B cell (primary cell): ENCODE measurements at regions not wholly inside any gene's neighbourhood (a gene's known extent, or its start where the extent isn't known, plus 50 kb on each side); places are given as distances from the start of the nearest gene placed in this dataset.

Source experiments
- ATAC-seq: fragments of 200-7000 bp; cut with Tn5 transposase; one replicate; pipeline ENCODE4 v1.10.0; 2021; ENCODE audit warnings: low read depth, mild to moderate bottlenecking, moderate number of reproducible peaks, moderate library complexity
- CTCF ChIA-PET: fragments of 350-600 bp; sonication (Branson Sonifier 250); formaldehyde crosslinking; loops from one replicate; lab custom pipeline; 2021; ENCODE audit warnings: antibody characterized with exemption, inconsistent platforms; lab: Charles Lee
- POLR2A ChIA-PET: fragments of 350-600 bp; sonication (Branson Sonifier 250); formaldehyde crosslinking; loops from one replicate; lab custom pipeline; 2021; ENCODE audit warnings: antibody characterized with exemption; lab: Charles Lee
- DNase-seq: peaks from one replicate; pipeline ENCODE4 v3.0.0; 2013
- H2AFZ ChIP-seq: 2 replicates; pipeline ENCODE4 v1.6.1; 2012; ENCODE audit warnings: mild to moderate bottlenecking, low read depth, low read length; ENCODE audit not compliant: insufficient read depth, poor library complexity, severe bottlenecking
- H3K27ac ChIP-seq, 2 donors: 1 replicate in 1 of 2; 2 replicates in 1 of 2; pipeline ENCODE4 v1.5.1; 2012 to 2013; ENCODE audit warnings: low read length in 2 of 2, mild to moderate bottlenecking in 2 of 2, moderate library complexity in 1 of 2
- H3K27me3 ChIP-seq, 4 experiments: fragments of 200-600 bp in 1 of 4; sonication (generic) in 1 of 4; replicated peaks in 1 of 4; 1 replicate in 2 of 4; 2 replicates in 2 of 4; pipeline versions ENCODE4 v1.6.1 to v1.7.0; 2013 to 2016; ENCODE audit warnings: low read length in 3 of 4, mild to moderate bottlenecking in 2 of 4, mixed read lengths in 1 of 4, moderate library complexity in 1 of 4; ENCODE audit not compliant: insufficient read depth in 4 of 4, control insufficient read depth in 3 of 4; ENCODE audit errors: control extremely low read depth in 1 of 4
- H3K36me3 ChIP-seq, 2 experiments: replicated peaks in 1 of 2; 1 replicate in 1 of 2; 2 replicates in 1 of 2; pipeline versions ENCODE4 v1.6.1 to v1.7.1; 2013; ENCODE audit warnings: low read length in 1 of 2; ENCODE audit not compliant: insufficient read depth in 2 of 2, control insufficient read depth in 1 of 2; ENCODE audit errors: control extremely low read depth in 1 of 2, extremely low read depth in 1 of 2
- H3K4me1 ChIP-seq, 2 donors: fragments of 200-600 bp in 1 of 2; sonication (generic) in 1 of 2; 1 replicate in 1 of 2; 2 replicates in 1 of 2; pipeline versions ENCODE4 v1.5.1 to v1.6.1; 2013 to 2017; ENCODE audit warnings: low read length in 2 of 2; ENCODE audit not compliant: control insufficient read depth in 2 of 2, insufficient read depth in 2 of 2
- H3K4me2 ChIP-seq: replicated peaks from 2 replicates; pipeline ENCODE3; 2012; ENCODE audit warnings: mild to moderate bottlenecking, low read depth, low read length; ENCODE audit not compliant: poor library complexity, severe bottlenecking
- H3K4me3 ChIP-seq, 5 experiments: fragments of 200-600 bp in 1 of 5; sonication (generic) in 1 of 5; 1 replicate in 3 of 5; 2 replicates in 2 of 5; pipeline versions ENCODE4 v1.5.1 to v1.7.0; 2011 to 2016; ENCODE audit warnings: low read length in 4 of 5, mild to moderate bottlenecking in 4 of 5, low read depth in 2 of 5, control low read depth in 1 of 5, moderate library complexity in 1 of 5; ENCODE audit not compliant: insufficient read depth in 1 of 5; ENCODE audit errors: control extremely low read depth in 1 of 5, extremely low read depth in 1 of 5
- H3K79me2 ChIP-seq: fragments of 200-600 bp; sonication (generic); one replicate; pipeline ENCODE4 v1.6.0; 2016; ENCODE audit warnings: low read length; ENCODE audit not compliant: control insufficient read depth, insufficient read depth
- H3K9ac ChIP-seq: fragments of 200-600 bp; sonication (generic); 2 replicates; pipeline ENCODE4 v1.6.1; 2017; ENCODE audit warnings: mild to moderate bottlenecking, low read length, moderate library complexity
- H3K9me3 ChIP-seq, 3 donors: one replicate each; pipeline versions ENCODE4 v1.6.1 to v1.7.1; 2013; ENCODE audit warnings: low read length in 2 of 3; ENCODE audit not compliant: control insufficient read depth in 2 of 3, insufficient read depth in 1 of 3; ENCODE audit errors: control extremely low read depth in 1 of 3
- H4K20me1 ChIP-seq: 2 replicates; pipeline ENCODE4 v1.6.0; 2012; ENCODE audit warnings: mild to moderate bottlenecking, low read length; ENCODE audit not compliant: insufficient read depth, control insufficient read depth, poor library complexity, severe bottlenecking
- H3K27ac Mint-ChIP-seq: one replicate; pipeline ENCODE4 v1.8.0; 2021; ENCODE audit warnings: mixed read lengths
- H3K27me3 Mint-ChIP-seq: one replicate; pipeline ENCODE4 v1.8.0; 2021; ENCODE audit warnings: mixed read lengths
- H3K4me1 Mint-ChIP-seq: one replicate; pipeline ENCODE4 v1.8.0; 2021; ENCODE audit warnings: mixed read lengths
- H3K4me3 Mint-ChIP-seq: one replicate; pipeline ENCODE4 v1.8.0; 2021; ENCODE audit warnings: mixed read lengths
- H3K9me3 Mint-ChIP-seq: one replicate; pipeline ENCODE4 v1.8.0; 2022; ENCODE audit warnings: mixed read lengths; ENCODE audit not compliant: insufficient read depth
- EZH2 ChIP-seq: IDR thresholded peaks from 2 replicates; pipeline ENCODE4 v1.6.1; 2012; ENCODE audit warnings: borderline replicate concordance, low read depth, mild to moderate bottlenecking, moderate library complexity, low read length; ENCODE audit not compliant: insufficient read depth, poor library complexity, severe bottlenecking
- WGBS: methylation state at CpG from one replicate; pipeline ENCODE4 v1.1.5; 2013; ENCODE audit warnings: missing lambda C conversion rate; ENCODE audit not compliant: insufficient coverage; 5-methylcytosine and 5-hydroxymethylcytosine counted together
- intact Hi-C: fragments of 100-400 bp; cut with micrococcal nuclease; formaldehyde crosslinking; loops from one replicate; pipeline ENCODE4 v1.10.0; 2022
- TF ChIP-seq, protein P1 (sequence below): fragments of 200-600 bp; IDR thresholded peaks from one replicate; pipeline ENCODE4 v1.8.0; 2022; ENCODE audit warnings: antibody characterized with exemption, mild to moderate bottlenecking

DNA sequence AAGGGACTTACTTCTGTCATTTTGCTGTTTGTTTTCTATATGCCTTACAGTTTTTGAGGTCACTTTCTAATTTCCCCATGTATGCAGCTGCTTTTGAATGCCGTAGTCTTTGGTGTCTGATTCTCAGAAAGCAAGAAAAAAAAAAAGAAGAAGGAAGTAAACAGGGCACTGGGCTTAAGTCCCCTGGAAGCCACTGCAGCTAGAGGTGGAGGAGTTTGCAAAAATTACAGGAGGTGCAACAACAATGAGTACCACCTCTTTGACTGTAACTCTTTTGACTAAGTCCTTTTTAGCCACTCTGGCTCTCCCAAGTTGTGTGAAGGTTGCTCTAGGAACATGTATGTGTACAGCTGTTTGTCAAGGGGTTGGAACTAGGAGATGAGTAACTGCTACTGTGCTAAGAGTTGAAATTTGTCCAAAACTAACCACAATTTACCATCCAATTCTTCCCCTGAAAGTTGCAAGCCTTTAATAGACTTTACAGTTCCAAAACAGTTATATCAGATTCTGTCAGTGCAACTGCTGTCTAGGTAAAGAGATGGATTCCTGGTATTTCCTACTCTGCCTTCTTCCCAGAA is 588.0 kb upstream of the LRRN3 start:
- H3K4me1 ChIP-seq = no peaks in the 10 kb centered on the region
- no peaks in the 10 kb centered on the region for H3K79me2 ChIP-seq
- Mint-ChIP-seq H3K9me3 (no peaks in the 10 kb centered on the region), H3K27me3 (no peaks in the 10 kb centered on the region), H3K4me3 (no peak overlapping the region), H3K27ac (no peak overlapping the region), H3K4me1 (no peaks in the 10 kb centered on the region)
- H3K9ac ChIP-seq = no peak overlapping the region
- no peaks in the 10 kb centered on the region for H3K36me3 ChIP-seq
- intact Hi-C loops = no loop called here
- POLR2A ChIA-PET = no interaction called here
- no peaks in the 10 kb centered on the region for H3K27me3 ChIP-seq
- ATAC-seq = no peak
- no peaks in the 10 kb centered on the region for H3K9me3 ChIP-seq
- H4K20me1 ChIP-seq = no peaks in the 10 kb centered on the region
- no peak for DNase-seq
- TF ChIP-seq, protein P1, sequence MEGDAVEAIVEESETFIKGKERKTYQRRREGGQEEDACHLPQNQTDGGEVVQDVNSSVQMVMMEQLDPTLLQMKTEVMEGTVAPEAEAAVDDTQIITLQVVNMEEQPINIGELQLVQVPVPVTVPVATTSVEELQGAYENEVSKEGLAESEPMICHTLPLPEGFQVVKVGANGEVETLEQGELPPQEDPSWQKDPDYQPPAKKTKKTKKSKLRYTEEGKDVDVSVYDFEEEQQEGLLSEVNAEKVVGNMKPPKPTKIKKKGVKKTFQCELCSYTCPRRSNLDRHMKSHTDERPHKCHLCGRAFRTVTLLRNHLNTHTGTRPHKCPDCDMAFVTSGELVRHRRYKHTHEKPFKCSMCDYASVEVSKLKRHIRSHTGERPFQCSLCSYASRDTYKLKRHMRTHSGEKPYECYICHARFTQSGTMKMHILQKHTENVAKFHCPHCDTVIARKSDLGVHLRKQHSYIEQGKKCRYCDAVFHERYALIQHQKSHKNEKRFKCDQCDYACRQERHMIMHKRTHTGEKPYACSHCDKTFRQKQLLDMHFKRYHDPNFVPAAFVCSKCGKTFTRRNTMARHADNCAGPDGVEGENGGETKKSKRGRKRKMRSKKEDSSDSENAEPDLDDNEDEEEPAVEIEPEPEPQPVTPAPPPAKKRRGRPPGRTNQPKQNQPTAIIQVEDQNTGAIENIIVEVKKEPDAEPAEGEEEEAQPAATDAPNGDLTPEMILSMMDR = no peak
- TF ChIP-seq EZH2 = no peak
- H3K4me2 ChIP-seq = no peak overlapping the region
- no CpG with 5 or more reads among the region's 1 CpG for WGBS
- no peak overlapping the region for H3K27ac ChIP-seq
- no peak overlapping the region for H2AFZ ChIP-seq
- no peak overlapping the region for H3K4me3 ChIP-seq
- CTCF ChIA-PET = no interaction called here

DNA sequence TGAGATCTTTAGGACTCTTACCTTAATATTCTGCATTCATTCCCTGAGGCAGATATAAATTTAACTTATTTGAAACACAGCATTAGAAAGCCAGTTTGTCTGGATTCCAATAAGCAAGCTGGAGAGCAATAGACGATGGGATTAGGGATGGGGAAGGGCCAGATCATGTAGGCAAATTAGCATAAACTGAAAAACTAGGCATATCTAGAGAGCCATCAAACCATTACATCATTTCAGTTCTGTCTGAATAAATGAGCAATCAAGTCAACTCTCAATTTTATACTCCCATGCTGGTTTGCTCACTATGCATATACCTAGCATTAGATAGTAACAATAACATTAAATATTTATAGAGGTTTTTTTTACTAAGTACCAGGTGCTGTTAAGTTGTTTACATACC is 583.6 kb upstream of the LRRN3 start:
- Histone ChIP-seq H3K79me2 (no peaks in the 10 kb centered on the region), H3K9ac (no peak overlapping the region), H3K4me1 (no peaks in the 10 kb centered on the region), H3K9me3 (no peaks in the 10 kb centered on the region), H4K20me1 (no peaks in the 10 kb centered on the region), H3K4me3 (no peak overlapping the region), H2AFZ (no peak overlapping the region), H3K27me3 (no peaks in the 10 kb centered on the region), H3K36me3 (no peaks in the 10 kb centered on the region), H3K4me2 (no peak overlapping the region), H3K27ac (no peak overlapping the region)
- whole genome bisulfite sequencing = no CpG with 5 or more reads among the region's 1 CpG
- ChIA-PET CTCF (no interaction called here), POLR2A (no interaction called here)
- no peak for DNase-seq
- no peak for ATAC-seq
- Mint-ChIP-seq H3K4me1 (no peaks in the 10 kb centered on the region), H3K9me3 (peaks cover 1% of the 10 kb centered on the region), H3K27ac (no peak overlapping the region), H3K4me3 (no peak overlapping the region), H3K27me3 (no peaks in the 10 kb centered on the region)
- intact Hi-C loops = no loop called here
- TF ChIP-seq EZH2 = no peak
- TF ChIP-seq, protein P1 = no peak
